GM18505 (cell line): ENCODE measurements at regions not wholly inside any gene's neighbourhood (a gene's known extent, or its start where the extent isn't known, plus 50 kb on each side); places are given as distances from the start of the nearest gene placed in this dataset.

Experiments
- ATAC-seq: cut with Tn5 transposase; IDR thresholded peaks from one replicate; pipeline ENCODE4 v1.9.1; 2021; ENCODE audit not compliant: unreplicated experiment
- POLR2A ChIP-seq: IDR thresholded peaks from 4 replicates; pipeline ENCODE4 v1.6.1; 2011; ENCODE audit warnings: borderline replicate concordance; ENCODE audit not compliant: insufficient read depth, insufficient read length; ENCODE audit errors: extremely low read depth

- TF ChIP-seq POLR2A: no peak
- ATAC-seq: no peak
These were observed 537.1 kb upstream of the CDH18 start for GRCh38 chr5:20524991-20525529.

DNA sequence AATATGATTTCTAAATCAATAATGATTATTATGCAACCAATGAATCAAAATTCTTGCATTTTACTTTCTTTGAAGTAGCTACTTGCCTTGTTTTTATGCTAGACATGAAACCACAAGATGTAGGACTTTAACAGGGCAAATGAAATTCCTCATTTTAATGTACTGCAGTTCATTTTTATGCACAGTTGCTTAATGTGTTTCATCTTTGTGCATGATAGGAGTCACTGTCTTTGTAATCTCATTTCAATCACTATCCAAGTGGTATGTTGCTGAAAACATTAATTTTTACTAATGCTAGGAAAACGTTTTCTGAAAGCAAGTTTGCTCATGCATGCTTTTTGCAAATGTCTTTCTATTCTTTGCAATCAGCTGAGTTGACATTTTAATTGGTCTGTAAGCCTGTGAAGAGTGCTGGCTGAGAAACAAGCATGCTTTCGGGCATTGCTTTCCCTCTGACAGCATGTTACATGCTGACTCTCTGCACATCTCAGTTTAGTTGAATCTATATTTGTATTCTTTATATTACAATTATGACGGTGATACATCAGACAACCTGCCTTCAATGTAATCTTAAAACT is 535.0 kb upstream of the CDH18 start:
- no peak for ATAC-seq
- no peak for TF ChIP-seq POLR2A

DNA sequence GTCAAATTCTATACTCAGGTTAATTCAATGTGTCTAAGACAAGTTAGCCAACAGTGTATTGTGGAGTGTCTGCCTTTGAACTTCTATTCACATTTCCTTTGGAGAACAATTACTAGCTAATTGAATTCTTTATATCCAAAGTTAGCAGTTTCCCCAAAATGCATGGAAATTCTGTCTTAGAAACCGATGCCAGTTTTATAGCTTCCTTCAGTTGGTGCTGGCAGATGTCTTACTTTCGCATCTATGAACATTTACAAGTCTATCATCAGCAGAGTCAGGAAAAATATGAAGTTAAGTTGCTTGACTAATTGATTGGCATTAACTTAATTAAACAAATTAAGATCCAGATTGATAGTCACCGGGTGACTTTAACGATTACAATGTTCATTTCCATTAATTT is 527.6 kb upstream of the CDH18 start:
- no peak for TF ChIP-seq POLR2A
- no peak for ATAC-seq

GRCh38 chr5:20514145-20514544 is 526.1 kb upstream of the CDH18 start:
- no peak for ATAC-seq
- TF ChIP-seq POLR2A: no peak

DNA sequence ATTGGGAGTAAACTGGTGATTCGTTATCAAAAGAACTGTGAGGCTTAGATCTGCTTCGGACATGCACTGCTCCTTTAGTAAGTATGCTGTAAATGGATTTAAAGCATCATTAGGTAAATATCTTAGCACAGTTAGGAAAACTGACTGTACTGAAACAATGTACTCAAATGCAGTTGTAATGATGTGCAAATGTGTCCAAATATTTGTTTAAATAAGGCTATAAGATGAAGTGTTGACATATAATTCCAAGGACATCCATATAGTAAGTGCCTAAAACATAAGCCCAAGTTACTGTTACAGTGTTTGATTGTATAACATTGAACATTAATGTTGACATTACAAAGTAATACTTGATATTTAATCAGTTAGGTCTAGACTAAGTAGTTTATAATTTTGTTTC is 512.5 kb upstream of the CDH18 start:
- ATAC-seq: no peak
- TF ChIP-seq POLR2A: no peak

DNA sequence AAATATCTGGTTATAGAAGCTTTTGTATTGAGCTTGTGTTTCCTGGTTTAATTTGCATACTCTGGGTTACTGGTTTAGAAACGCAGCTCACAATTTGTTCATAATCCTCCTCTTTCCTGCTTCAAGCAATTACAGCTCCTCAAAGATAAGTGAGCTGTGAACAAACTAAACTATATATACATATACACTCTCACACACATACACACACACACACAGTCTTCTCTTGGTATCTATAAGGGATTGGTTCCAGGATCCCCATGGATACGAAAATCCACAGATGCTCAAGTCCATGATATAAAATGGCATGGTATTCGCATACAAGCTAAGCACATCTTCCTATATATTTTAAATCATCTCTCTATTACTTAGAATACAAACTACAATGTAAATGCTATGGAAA is 510.9 kb upstream of the CDH18 start:
- no peak for TF ChIP-seq POLR2A
- no peak for ATAC-seq

GRCh38 chr5:20498102-20498501 is 510.1 kb upstream of the CDH18 start:
- ATAC-seq: no peak
- no peak for TF ChIP-seq POLR2A

GRCh38 chr5:20497356-20497755 is 509.4 kb upstream of the CDH18 start:
- ATAC-seq: no peak
- no peak for TF ChIP-seq POLR2A

GRCh38 chr5:20494706-20495105 is 506.7 kb upstream of the CDH18 start:
- ATAC-seq: no peak
- no peak for TF ChIP-seq POLR2A

DNA sequence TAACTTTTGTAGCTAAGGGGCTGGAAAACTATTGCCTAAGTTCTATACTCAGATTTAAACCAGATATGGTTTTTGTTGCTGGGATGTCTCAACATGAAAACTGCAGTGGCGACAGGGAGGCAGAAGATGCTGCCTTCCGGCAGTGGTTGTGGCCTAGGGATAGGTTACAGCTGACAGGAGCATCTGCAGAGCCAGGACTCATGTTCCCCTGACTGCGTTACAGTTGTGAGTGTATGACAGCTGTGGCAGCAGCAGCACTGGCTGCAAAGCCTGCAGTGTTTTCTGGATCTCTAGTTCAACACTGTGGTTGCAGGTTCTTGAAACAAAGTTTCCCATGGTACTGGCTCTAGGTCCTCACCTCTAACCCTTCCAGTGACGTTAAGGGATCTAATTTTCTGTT is 498.8 kb upstream of the CDH18 start:
- TF ChIP-seq POLR2A: no peak
- no peak for ATAC-seq

- no peak for TF ChIP-seq POLR2A
- no peak for ATAC-seq
These were observed 488.0 kb upstream of the CDH18 start for GRCh38 chr5:20476016-20476415.

DNA sequence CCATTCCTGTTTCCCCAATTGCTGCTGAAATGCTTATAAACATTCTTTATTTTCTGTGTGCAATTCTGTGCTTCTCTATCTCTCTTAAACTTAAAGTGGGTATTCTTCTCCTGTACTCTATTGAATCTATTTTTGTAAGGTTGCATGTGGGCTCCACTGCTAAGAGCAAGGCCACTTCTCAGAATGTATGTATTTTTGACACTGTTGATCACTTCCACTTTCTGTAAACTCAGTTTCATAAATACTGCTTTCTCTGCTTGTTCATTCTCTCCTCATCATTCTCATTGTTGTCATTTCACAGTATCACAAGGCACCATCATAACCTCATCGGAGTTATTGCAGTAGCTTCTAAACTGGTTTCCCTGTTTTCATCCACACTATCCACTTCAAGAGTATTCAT is 483.0 kb upstream of the CDH18 start:
- no peak for TF ChIP-seq POLR2A
- ATAC-seq: no peak

GRCh38 chr5:20469792-20470191 is 481.8 kb upstream of the CDH18 start:
- no peak for ATAC-seq
- no peak for TF ChIP-seq POLR2A

DNA sequence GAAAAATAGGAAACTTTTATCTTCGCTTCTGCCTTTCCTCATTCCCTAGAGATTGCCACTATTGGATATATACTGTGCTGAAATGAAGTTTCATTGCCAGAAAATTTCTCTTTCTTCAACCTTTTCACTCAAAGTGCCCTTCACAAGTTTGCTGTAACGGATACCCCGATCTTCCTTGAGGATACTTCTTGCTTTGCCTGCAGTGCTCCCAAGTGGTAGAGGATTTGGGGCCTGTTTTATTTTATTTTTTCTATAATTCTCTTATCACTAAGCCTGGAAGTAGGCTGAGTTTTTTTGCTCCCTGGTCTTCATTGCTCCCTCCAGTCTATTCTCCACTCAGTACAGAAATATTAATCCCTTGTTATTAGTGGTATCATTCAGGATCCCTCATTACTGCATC is 481.4 kb upstream of the CDH18 start:
- ATAC-seq: no peak
- TF ChIP-seq POLR2A: no peak

- TF ChIP-seq POLR2A: no peak
- ATAC-seq: no peak
These were observed 478.5 kb upstream of the CDH18 start for GRCh38 chr5:20466512-20466911.
